DMS 273 treated with DMSO at 0.1 percent for 48 hours (cell line): ENCODE measurements at regions not wholly inside any gene's neighbourhood (a gene's known extent, or its start where the extent isn't known, plus 50 kb on each side); places are given as distances from the start of the nearest gene placed in this dataset.

ENCODE experiments used
- DNase-seq: peaks from one replicate; lab custom pipeline; 2025; lab: John Stamatoyannopoulos, UW

DNA sequence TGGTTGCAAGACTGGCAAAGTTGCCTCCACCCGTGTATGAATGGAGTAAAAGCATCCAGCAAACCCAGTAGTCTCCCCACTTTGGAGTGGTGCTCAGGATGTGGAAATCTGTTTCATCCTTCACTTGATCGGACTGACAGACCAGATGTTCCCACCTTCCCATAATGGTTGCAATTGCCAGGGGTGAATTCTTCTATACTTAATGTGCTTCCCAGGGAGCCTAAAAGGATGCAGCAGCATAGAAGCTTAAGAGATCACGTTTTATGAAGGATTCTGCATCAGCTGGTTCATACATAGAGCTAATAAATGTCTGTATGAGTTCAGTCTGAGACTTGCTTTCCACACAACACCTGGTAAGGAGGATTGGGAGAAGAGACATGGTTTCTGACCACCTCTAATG is 198.8 kb upstream of the S1PR3 start:
- no peak for DNase-seq

DNA sequence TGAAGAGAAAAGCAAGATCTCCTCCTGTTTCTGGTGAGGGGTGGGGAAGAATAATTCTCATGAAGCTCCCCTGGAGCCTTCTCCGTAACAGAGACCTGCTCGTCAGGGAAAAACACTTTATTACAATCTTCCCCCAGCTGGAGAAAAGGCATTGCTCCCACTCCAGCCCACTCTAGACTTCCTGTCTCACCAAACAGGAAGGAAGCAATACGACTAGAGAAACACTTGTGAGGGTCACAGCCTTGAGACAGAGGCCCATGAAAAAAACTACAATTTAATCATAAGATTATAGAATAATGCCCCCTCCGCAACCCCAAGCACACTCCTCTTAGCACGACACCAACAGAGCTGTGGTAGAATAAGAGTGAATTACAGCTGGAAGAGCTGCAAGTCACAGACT is 197.2 kb upstream of the S1PR3 start:
- no peak for DNase-seq

GRCh38 chr9:88796947-88797346 is 194.3 kb upstream of the S1PR3 start:
- no peak for DNase-seq

DNA sequence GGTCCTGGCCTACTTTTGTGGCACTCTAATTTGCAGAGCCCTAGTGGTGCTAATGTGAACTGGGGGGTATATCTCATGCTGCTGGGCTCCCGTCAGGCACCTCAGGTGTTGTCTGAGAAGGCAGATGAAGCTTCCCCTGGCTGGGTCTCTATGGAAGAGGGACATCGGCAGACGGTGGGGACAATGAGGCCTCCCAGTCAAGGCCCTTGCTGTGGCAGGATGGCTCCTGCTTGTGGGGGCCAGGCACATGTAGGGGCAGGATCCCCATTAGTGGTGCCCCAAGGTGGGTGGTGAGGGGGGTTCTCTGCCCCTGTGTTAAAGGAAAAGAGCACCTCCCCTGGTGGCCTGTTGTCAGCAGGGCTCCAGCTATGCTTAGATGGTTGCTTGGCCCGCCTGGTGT is 192.8 kb upstream of the S1PR3 start:
- no peak for DNase-seq

- no peak for DNase-seq
Observed at GRCh38 chr9:88799541-88800328, 191.5 kb upstream of the S1PR3 start.

- DNase-seq: no peak
Observed at GRCh38 chr9:88800329-88800682, 191.0 kb upstream of the S1PR3 start.

DNA sequence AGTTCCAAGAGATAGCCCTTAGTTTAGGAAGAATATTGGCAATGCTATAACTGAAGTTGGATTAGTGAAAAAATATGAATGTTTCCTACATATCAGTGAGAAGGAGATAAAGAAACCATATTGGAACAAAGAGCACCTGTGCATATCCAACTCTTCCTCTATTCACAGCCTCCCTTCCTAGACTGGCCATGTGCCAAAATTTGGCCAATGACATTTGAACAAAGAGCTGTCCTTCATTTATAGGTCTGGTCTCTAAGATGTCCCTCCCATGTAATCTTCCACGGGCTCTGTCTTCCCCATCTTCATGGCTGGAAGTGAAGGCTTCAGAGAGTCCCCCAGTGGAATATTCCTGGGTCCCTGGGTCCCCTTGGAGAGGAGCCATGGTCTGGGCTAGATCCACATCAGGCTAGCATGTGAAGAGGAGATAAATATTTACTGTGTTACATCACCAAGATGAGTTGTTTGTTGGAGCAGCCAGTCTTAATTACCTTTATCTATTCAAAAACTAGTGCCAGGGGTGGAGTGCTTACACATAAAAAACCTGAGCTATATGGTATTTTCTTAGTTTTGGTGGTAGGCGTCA is 190.0 kb upstream of the S1PR3 start:
- DNase-seq: no peak

DNA sequence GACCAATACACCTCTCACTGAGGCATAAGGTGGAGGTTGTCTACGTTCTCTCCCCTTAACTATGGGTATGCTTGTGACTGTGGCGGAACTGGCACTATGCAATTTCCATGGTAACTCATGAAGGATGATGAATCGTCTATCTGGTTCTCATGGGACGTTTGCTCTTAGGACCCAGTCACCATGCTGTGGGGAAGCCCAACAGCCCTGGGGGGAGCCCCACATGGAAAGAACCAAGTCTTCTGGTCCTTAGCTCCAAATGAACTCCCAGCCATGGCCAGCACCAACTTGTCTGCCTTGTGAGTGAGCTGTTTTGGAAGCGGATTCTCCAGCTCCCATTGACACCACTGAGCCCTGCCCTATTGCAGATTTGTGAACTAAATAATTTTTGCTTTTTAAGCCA is 188.7 kb upstream of the S1PR3 start:
- DNase-seq: no peak

- no peak for DNase-seq
Observed at GRCh38 chr9:88803546-88804253, 187.6 kb upstream of the S1PR3 start.

DNA sequence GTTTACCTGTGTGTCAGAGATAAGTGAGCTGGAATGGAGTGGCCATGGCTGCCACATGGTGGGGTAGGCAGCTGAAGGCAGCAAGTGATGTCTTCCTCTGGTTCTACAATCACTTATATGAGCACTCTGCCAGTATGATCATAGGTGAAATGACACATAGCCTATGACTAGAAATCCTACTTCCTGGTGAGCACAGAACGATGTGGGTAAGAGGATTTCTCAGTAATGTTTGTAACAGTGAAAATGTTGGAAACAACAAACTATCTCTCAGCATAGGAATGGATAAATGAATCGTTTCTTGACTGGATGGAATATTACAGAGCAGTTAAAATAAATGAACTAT is 187.0 kb upstream of the S1PR3 start:
- DNase-seq: no peak

DNA sequence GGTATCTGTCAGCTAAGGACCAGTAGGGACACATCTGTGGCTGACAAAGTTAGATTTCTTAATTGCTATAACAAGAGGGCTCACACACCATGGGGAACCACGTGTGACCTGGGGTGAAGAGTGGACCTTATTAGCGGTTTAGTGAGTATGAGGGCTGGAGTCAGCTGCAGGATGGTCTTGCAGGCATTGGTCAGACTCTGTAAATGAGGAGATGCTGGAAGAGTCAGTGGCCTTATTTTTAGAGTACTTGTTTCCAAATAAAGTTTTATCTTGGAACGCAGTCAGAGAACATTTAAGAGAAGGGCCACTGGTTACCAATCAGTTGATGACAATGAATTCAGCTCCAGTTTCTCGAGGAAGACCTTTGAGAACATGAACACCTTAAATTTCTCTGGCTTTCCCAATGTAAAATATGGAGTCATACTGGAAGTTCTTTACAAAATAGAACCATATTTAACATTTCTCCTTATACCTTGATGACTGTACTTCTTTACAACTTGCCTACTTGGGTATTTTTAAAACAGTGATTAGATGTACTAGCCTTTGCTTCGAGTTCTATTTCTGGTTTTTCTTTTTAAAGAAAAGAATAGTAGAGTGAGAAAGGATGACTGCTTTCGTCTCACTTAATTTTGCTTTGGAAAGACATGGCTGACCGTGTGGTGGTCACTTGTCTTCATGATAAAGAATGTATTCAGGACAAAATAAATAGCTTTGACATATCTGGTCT is 185.9 kb upstream of the S1PR3 start:
- DNase-seq: no peak

DNA sequence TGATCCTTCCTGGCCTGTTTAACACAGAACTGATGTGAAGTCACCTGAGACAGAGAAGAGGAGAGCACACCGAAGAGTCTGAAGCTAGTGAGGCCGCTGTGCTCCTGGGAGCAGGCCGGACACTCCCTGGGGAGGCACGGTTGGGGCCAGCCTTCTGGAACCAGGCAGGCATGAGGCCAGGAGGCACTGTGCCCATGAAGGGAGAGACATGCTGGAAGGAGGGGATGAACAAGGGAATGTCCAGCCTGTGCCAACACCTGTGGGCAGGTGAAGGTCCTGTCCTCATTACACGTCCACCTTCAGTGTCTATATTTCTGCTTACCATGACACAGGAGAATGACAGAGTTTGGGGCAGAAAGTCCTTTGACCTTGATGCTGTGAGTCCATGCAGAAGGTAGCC is 183.8 kb upstream of the S1PR3 start:
- no peak for DNase-seq

DNA sequence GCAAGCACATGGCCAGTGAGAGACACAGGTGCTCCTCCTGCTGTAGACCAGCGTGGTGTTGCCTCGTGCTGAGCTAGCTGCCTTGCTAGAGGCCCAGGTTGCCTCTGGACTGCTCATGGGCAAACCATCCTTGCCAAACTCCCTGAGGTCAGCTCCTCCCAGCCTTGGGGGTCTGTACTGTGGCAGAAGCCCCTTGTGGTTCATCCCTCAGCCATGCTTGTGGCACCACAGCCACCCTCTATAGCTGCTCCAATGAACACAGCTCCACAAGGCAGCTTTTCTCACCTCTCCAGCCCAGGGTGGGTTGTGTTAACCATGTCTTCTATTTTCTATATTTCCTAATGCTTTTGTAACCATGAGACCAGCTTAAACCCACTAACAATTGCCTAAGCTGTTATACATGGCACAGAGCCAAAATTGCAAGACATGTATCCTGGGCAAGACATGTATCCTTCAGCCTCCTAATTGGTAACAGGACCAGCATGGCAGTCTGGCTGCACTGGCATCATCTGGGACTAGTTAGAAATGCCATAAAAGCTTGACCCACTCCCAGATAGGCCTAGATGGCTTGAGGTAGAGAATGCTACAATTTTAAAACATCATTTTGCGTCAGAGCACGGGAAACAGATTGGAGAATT is 183.1 kb upstream of the S1PR3 start:
- no peak for DNase-seq

DNA sequence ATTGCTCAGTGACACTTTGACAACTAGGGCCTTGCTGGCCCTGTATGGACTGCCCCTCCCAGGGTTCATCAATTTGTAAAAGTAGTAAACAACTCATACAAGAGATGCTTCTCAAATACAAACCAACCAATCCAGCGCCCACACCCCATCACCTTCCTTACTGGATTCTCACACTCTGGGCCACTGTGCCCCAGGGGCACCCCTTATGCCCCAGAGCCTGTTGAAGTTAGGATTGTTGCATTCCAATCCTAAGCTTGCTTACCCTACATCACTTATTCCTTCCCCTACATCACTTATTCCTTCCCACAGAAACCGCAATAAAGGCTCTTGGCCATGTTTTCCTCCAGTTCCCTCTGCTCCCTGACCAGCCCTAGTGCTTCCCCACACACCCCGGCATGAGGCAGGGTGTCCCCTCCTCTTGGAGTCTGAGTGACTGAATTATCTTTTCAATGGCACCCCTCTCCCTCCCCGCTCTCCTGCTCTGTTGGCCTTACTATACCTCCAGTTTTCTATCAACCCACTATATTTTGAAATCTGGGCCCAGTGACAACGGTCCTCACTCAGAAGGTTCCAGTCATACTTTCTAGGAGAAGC is 182.4 kb upstream of the S1PR3 start:
- no peak for DNase-seq

DNA sequence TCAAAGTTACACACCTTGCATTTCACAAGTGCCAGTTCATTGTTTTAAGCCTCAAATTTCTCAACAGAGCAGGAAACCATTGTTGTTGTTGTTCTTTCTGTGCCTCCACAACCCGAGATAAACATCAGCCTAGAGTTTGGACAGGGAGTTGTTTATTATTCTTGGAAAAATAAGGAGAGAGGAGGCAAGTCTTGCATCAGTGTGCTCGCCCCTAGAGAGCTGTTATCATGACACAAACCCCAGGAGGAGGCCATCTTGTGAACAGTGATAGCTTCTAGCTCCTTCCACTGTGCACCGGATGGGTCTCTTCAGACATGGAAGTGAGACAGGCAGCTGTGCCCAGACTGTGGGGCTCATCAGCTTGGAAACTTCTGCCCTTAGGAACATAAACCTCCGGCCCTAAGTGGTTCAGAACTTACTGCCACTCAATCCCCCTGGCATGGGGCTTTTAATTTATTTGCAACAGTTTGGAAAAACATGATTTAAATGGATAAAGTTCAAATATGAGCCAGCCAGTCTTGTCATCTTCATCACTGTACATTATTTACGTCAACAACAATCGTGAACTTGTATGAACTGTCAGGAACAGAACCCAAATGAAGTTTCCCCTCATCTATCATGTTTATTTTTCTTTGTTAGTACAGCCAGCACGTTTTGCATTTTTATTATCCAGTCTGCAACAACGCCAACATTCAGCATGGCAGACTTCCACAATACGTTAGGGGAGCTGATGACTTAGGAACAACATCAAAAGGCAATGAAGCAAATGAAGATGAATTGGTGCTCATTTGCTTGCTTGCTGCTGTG is 181.7 kb upstream of the S1PR3 start:
- no peak for DNase-seq

GRCh38 chr9:88810826-88811225 is 180.4 kb upstream of the S1PR3 start:
- DNase-seq: no peak

GRCh38 chr9:88811511-88811910 is 179.8 kb upstream of the S1PR3 start:
- DNase-seq: no peak

DNA sequence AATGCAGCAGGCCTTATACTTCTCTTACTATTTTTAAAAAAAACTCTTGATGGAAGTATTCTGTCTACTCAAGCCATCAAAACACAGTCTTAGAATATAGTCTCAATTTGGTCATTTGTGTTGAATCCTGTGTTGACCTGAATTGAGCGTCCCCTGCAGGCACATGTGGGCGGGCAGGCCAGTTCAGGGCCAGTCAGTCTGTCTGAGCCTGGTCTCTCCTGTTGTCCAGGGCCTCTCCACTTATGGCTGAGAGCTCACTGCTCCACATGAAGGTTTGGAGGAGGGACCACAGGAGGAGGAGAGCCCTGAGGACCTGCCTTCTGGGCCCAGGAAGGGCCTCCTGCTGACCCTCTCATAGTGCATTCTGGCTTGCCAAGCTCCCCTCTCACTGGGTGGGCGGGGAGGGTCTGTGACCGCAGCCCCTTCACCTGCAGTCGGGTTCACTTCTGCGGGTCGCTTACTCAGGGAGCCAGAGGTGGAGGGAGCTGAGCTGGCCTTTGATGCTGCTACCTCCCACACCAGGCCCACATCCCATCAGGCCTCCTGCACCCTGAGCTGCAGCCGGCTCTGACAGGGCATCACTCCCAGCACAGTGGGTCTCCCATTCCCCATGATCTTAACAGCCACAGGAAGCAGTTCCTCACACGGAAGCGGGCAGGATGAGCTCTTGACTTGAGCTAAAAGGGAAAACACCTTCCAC is 178.2 kb upstream of the S1PR3 start:
- DNase-seq: no peak

- no peak for DNase-seq
Observed at GRCh38 chr9:88813638-88814209, 177.5 kb upstream of the S1PR3 start.

GRCh38 chr9:88814577-88814976 is 176.7 kb upstream of the S1PR3 start:
- DNase-seq: no peak
